Adipocyte (in vitro differentiated cells): ENCODE measurements at regions not wholly inside any gene's neighbourhood (a gene's known extent, or its start where the extent isn't known, plus 50 kb on each side); places are given as distances from the start of the nearest gene placed in this dataset.

Source experiments
- DNase-seq: peaks from one replicate; pipeline ENCODE4 v3.0.0-alpha.2; 2015; ENCODE audit warnings: low read depth
- H3K27me3 ChIP-seq: replicated peaks from 2 replicates; pipeline ENCODE4 v1.7.0; 2013; ENCODE audit warnings: mild to moderate bottlenecking, low read length, moderate library complexity; ENCODE audit not compliant: control insufficient read depth, insufficient read depth
- H3K36me3 ChIP-seq: 2 replicates; pipeline ENCODE4 v1.7.0; 2013; ENCODE audit warnings: low read length, mild to moderate bottlenecking, moderate library complexity; ENCODE audit not compliant: control insufficient read depth, insufficient read depth, severe bottlenecking
- H3K4me1 ChIP-seq: 2 replicates; pipeline ENCODE4 v1.7.0; 2013; ENCODE audit warnings: mild to moderate bottlenecking, low read length, moderate library complexity; ENCODE audit not compliant: control insufficient read depth, insufficient read depth
- H3K4me3 ChIP-seq: 2 replicates; pipeline ENCODE4 v1.7.0; 2013; ENCODE audit warnings: mild to moderate bottlenecking, low read length, moderate library complexity
- H3K9ac ChIP-seq: 2 replicates; pipeline ENCODE4 v1.7.0; 2013; ENCODE audit warnings: mild to moderate bottlenecking, low read length, moderate library complexity
- H3K9me3 ChIP-seq: 2 replicates; pipeline ENCODE4 v1.7.0; 2013; ENCODE audit warnings: mild to moderate bottlenecking, low read length, moderate library complexity; ENCODE audit not compliant: control insufficient read depth

- no peak for DNase-seq
- no peaks in the 10 kb centered on the region for H3K9me3 ChIP-seq
- H3K9ac ChIP-seq = no peak overlapping the region
- no peaks in the 10 kb centered on the region for H3K27me3 ChIP-seq
- no peaks in the 10 kb centered on the region for H3K36me3 ChIP-seq
- H3K4me3 ChIP-seq = no peak overlapping the region
- H3K4me1 ChIP-seq = no peaks in the 10 kb centered on the region
Observed at GRCh38 chr3:117541721-117542120, 832.1 kb downstream of the TUSC7 start.

GRCh38 chr3:117543521-117543920 lies 833.9 kb downstream of the TUSC7 start:
- no peak overlapping the region for H3K4me3 ChIP-seq
- no peak overlapping the region for H3K9ac ChIP-seq
- H3K9me3 ChIP-seq = no peaks in the 10 kb centered on the region
- no peaks in the 10 kb centered on the region for H3K36me3 ChIP-seq
- no peaks in the 10 kb centered on the region for H3K27me3 ChIP-seq
- peaks cover 15% of the 10 kb centered on the region for H3K4me1 ChIP-seq
- DNase-seq = no peak

GRCh38 chr3:117545484-117545883 lies 835.9 kb downstream of the TUSC7 start:
- Histone ChIP-seq H3K4me1 (peaks cover 27% of the 10 kb centered on the region), H3K9me3 (no peaks in the 10 kb centered on the region), H3K9ac (no peak overlapping the region), H3K4me3 (no peak overlapping the region), H3K36me3 (no peaks in the 10 kb centered on the region), H3K27me3 (no peaks in the 10 kb centered on the region)
- DNase-seq = no peak

GRCh38 chr3:117547956-117548550 lies 838.5 kb downstream of the TUSC7 start:
- H3K36me3 ChIP-seq = no peaks in the 10 kb centered on the region
- DNase-seq = peak; percentile 69
- peaks cover 28% of the 10 kb centered on the region for H3K4me1 ChIP-seq
- H3K9me3 ChIP-seq = no peaks in the 10 kb centered on the region
- no peaks in the 10 kb centered on the region for H3K27me3 ChIP-seq
- peak overlapping the region; percentile 40 for H3K9ac ChIP-seq
- peak overlapping the region; percentile 4 for H3K4me3 ChIP-seq

GRCh38 chr3:117548600-117548999 lies 839.0 kb downstream of the TUSC7 start:
- Histone ChIP-seq H3K9ac (peak overlapping the region; percentile 7), H3K9me3 (no peaks in the 10 kb centered on the region), H3K36me3 (no peaks in the 10 kb centered on the region), H3K4me1 (peaks cover 33% of the 10 kb centered on the region), H3K4me3 (peak overlapping the region; percentile 4), H3K27me3 (no peaks in the 10 kb centered on the region)
- DNase-seq = peak; percentile 6

- Histone ChIP-seq H3K9ac (peak overlapping the region; percentile 44), H3K9me3 (no peaks in the 10 kb centered on the region), H3K27me3 (no peaks in the 10 kb centered on the region), H3K4me3 (no peak overlapping the region), H3K36me3 (no peaks in the 10 kb centered on the region), H3K4me1 (peaks cover 37% of the 10 kb centered on the region)
- DNase-seq = peak; percentile 7
Observed at GRCh38 chr3:117549716-117550115, 840.1 kb downstream of the TUSC7 start.

GRCh38 chr3:117550766-117551165 lies 841.2 kb downstream of the TUSC7 start:
- no peak overlapping the region for H3K9ac ChIP-seq
- no peak overlapping the region for H3K4me3 ChIP-seq
- H3K9me3 ChIP-seq = no peaks in the 10 kb centered on the region
- peaks cover 37% of the 10 kb centered on the region for H3K4me1 ChIP-seq
- no peak for DNase-seq
- no peaks in the 10 kb centered on the region for H3K36me3 ChIP-seq
- no peaks in the 10 kb centered on the region for H3K27me3 ChIP-seq

- Histone ChIP-seq H3K27me3 (no peaks in the 10 kb centered on the region), H3K36me3 (no peaks in the 10 kb centered on the region), H3K4me1 (peaks cover 23% of the 10 kb centered on the region), H3K9ac (no peak overlapping the region), H3K4me3 (peak overlapping the region; percentile 31), H3K9me3 (no peaks in the 10 kb centered on the region)
- DNase-seq = peak; percentile 34
Observed at GRCh38 chr3:117553461-117553860, 843.9 kb downstream of the TUSC7 start.

- H3K9ac ChIP-seq = no peak overlapping the region
- H3K4me3 ChIP-seq = no peak overlapping the region
Observed at GRCh38 chr3:117556646-117557407, 847.2 kb downstream of the TUSC7 start.

GRCh38 chr3:117557464-117558090 lies 848.0 kb downstream of the TUSC7 start:
- Histone ChIP-seq H3K27me3 (no peaks in the 10 kb centered on the region), H3K4me3 (no peak overlapping the region), H3K9me3 (no peaks in the 10 kb centered on the region), H3K9ac (no peak overlapping the region), H3K36me3 (no peaks in the 10 kb centered on the region), H3K4me1 (peaks cover 10% of the 10 kb centered on the region)
- DNase-seq = no peak

More at GRCh38 chr3:117556646-117557407, 847.2 kb downstream of the TUSC7 start:
- no peaks in the 10 kb centered on the region for H3K9me3 ChIP-seq
- H3K36me3 ChIP-seq = no peaks in the 10 kb centered on the region
- peaks cover 10% of the 10 kb centered on the region for H3K4me1 ChIP-seq
- no peaks in the 10 kb centered on the region for H3K27me3 ChIP-seq
- DNase-seq = no peak

GRCh38 chr3:117558681-117559080 lies 849.1 kb downstream of the TUSC7 start:
- Histone ChIP-seq H3K36me3 (no peaks in the 10 kb centered on the region), H3K4me3 (no peak overlapping the region), H3K9ac (no peak overlapping the region), H3K4me1 (peaks cover 9% of the 10 kb centered on the region), H3K27me3 (no peaks in the 10 kb centered on the region), H3K9me3 (no peaks in the 10 kb centered on the region)
- DNase-seq = no peak
